ENCODE measurements at regions not wholly inside any gene's neighbourhood (a gene's known extent, or its start where the extent isn't known, plus 50 kb on each side); places are given as distances from the start of the nearest gene placed in this dataset.

DNA sequence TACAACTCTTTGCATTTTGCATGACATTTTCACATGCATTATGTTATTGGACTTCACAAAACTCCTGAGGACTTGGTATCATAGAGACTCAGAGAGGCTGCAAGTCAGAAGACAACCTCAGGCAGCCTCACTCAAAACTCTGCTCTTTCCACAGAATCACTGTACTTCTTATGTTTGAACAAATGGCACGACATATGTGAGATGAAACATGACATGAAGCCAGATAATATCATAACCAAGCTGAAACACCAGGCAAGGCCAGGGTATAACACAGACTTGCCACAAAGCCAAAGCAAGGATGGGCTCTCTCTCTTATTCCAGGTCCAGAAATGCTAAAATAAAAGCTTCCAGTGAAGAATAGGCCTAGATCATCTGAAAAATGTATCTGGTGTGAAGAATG, 425.8 kb upstream of the CDH5 start:
- TF ChIP-seq ATF1 (CRISPR knock-in tag; IDR thresholded peaks at IDR 0.05) (no peak), SP1 (CRISPR knock-in tag; conservative IDR thresholded peaks at IDR 0.05) (no peak), IRF2 (CRISPR knock-in tag; IDR thresholded peaks at IDR 0.05; ENCODE audit: borderline replicate concordance, low read depth) (no peak)
- TF ChIP-seq, protein P1, sequence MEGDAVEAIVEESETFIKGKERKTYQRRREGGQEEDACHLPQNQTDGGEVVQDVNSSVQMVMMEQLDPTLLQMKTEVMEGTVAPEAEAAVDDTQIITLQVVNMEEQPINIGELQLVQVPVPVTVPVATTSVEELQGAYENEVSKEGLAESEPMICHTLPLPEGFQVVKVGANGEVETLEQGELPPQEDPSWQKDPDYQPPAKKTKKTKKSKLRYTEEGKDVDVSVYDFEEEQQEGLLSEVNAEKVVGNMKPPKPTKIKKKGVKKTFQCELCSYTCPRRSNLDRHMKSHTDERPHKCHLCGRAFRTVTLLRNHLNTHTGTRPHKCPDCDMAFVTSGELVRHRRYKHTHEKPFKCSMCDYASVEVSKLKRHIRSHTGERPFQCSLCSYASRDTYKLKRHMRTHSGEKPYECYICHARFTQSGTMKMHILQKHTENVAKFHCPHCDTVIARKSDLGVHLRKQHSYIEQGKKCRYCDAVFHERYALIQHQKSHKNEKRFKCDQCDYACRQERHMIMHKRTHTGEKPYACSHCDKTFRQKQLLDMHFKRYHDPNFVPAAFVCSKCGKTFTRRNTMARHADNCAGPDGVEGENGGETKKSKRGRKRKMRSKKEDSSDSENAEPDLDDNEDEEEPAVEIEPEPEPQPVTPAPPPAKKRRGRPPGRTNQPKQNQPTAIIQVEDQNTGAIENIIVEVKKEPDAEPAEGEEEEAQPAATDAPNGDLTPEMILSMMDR (IDR thresholded peaks at IDR 0.05), result no peak
- TF ChIP-seq, protein P2, sequence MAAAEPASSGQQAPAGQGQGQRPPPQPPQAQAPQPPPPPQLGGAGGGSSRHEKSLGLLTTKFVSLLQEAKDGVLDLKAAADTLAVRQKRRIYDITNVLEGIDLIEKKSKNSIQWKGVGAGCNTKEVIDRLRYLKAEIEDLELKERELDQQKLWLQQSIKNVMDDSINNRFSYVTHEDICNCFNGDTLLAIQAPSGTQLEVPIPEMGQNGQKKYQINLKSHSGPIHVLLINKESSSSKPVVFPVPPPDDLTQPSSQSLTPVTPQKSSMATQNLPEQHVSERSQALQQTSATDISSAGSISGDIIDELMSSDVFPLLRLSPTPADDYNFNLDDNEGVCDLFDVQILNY (CRISPR knock-in tag; IDR thresholded peaks at IDR 0.05), result no peak
- TF ChIP-seq, protein P3, sequence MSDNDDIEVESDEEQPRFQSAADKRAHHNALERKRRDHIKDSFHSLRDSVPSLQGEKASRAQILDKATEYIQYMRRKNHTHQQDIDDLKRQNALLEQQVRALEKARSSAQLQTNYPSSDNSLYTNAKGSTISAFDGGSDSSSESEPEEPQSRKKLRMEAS (CRISPR knock-in tag; IDR thresholded peaks at IDR 0.05), result no peak
- TF ChIP-seq, protein P4, sequence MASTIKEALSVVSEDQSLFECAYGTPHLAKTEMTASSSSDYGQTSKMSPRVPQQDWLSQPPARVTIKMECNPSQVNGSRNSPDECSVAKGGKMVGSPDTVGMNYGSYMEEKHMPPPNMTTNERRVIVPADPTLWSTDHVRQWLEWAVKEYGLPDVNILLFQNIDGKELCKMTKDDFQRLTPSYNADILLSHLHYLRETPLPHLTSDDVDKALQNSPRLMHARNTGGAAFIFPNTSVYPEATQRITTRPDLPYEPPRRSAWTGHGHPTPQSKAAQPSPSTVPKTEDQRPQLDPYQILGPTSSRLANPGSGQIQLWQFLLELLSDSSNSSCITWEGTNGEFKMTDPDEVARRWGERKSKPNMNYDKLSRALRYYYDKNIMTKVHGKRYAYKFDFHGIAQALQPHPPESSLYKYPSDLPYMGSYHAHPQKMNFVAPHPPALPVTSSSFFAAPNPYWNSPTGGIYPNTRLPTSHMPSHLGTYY (CRISPR knock-in tag; IDR thresholded peaks at IDR 0.05), result no peak

All from WTC11 (cell line).